ENCODE measurements at regions not wholly inside any gene's neighbourhood (a gene's known extent, or its start where the extent isn't known, plus 50 kb on each side); places are given as distances from the start of the nearest gene placed in this dataset.

- TF ChIP-seq, protein P1, sequence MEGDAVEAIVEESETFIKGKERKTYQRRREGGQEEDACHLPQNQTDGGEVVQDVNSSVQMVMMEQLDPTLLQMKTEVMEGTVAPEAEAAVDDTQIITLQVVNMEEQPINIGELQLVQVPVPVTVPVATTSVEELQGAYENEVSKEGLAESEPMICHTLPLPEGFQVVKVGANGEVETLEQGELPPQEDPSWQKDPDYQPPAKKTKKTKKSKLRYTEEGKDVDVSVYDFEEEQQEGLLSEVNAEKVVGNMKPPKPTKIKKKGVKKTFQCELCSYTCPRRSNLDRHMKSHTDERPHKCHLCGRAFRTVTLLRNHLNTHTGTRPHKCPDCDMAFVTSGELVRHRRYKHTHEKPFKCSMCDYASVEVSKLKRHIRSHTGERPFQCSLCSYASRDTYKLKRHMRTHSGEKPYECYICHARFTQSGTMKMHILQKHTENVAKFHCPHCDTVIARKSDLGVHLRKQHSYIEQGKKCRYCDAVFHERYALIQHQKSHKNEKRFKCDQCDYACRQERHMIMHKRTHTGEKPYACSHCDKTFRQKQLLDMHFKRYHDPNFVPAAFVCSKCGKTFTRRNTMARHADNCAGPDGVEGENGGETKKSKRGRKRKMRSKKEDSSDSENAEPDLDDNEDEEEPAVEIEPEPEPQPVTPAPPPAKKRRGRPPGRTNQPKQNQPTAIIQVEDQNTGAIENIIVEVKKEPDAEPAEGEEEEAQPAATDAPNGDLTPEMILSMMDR (IDR thresholded peaks at IDR 0.05) = no peak
- TF ChIP-seq POLR2AphosphoS5 (IDR thresholded peaks at IDR 0.05) = no peak
Observed at GRCh38 chr16:86156155-86156554, 257.2 kb downstream of the IRF8 start.
